Endothelial cell (in vitro differentiated cells): ENCODE measurements at regions not wholly inside any gene's neighbourhood (a gene's known extent, or its start where the extent isn't known, plus 50 kb on each side); places are given as distances from the start of the nearest gene placed in this dataset.

Experiments
- DNase-seq: peaks from one replicate; pipeline ENCODE4 v3.0.0; 2021; ENCODE audit warnings: low spot score
- H3K27ac Mint-ChIP-seq: one replicate; pipeline ENCODE4 v1.8.0; 2021; ENCODE audit warnings: mixed read lengths, inconsistent platforms; ENCODE audit not compliant: unreplicated experiment
- H3K27me3 Mint-ChIP-seq: one replicate; pipeline ENCODE4 v1.8.0; 2021; ENCODE audit warnings: mild to moderate bottlenecking, moderate library complexity, mixed read lengths, inconsistent platforms; ENCODE audit not compliant: unreplicated experiment
- H3K36me3 Mint-ChIP-seq: one replicate; pipeline ENCODE4 v1.8.0; 2021; ENCODE audit warnings: mild to moderate bottlenecking, low read depth, mixed read lengths, inconsistent platforms; ENCODE audit not compliant: unreplicated experiment
- H3K4me1 Mint-ChIP-seq: one replicate; pipeline ENCODE4 v1.8.0; 2021; ENCODE audit warnings: mild to moderate bottlenecking, mixed read lengths, inconsistent platforms; ENCODE audit not compliant: unreplicated experiment
- H3K4me3 Mint-ChIP-seq: one replicate; pipeline ENCODE4 v1.8.0; 2021; ENCODE audit warnings: mild to moderate bottlenecking, mixed read lengths, inconsistent platforms; ENCODE audit not compliant: unreplicated experiment
- H3K9me3 Mint-ChIP-seq: one replicate; pipeline ENCODE4 v1.8.0; 2021; ENCODE audit warnings: mixed read lengths, inconsistent platforms; ENCODE audit not compliant: unreplicated experiment
- TF ChIP-seq, protein P1 (sequence below): fragments of 200-600 bp; sonication (generic); IDR thresholded peaks from one replicate; pipeline ENCODE4 v1.5.0; 2021; ENCODE audit warnings: antibody characterized with exemption; ENCODE audit not compliant: unreplicated experiment

DNA sequence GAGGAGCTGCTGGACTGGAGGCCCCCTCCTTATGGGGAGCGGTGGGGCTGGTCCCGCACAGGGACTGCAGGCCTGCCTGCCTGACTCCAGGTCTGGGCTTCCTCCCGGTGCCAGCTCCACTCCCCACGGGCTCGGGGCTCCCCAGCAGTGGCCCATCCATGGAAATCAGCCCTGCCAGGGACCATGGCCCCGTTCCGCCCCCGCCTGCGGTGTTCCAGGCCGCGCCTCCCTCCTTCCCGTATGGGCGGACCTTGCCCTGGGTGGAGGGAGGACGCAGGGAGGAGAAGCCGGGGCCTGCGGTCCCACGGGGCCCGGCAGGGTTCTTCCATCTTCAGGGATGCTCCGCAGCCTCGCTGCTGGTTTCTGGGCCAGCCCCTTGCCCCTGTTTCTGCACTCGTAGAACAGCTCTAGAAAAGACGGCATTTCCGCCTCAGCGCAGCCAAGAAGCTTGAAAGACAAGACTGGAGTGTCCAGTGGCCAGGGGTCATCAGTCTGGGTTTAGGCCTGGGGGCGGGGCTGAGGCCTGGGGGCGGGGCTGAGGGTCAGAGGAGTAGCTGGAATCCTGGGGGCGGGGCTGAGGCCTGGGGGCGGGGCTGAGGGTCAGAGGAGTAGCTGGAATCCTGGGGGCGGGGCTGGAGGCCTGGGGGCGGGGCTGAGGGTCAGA is 1330.6 kb downstream of the BRD1 start:
- H3K9me3 Mint-ChIP-seq = no peaks in the 10 kb centered on the region
- DNase-seq = no peak
- H3K4me3 Mint-ChIP-seq = no peak overlapping the region
- no peaks in the 10 kb centered on the region for H3K36me3 Mint-ChIP-seq
- TF ChIP-seq, protein P1, sequence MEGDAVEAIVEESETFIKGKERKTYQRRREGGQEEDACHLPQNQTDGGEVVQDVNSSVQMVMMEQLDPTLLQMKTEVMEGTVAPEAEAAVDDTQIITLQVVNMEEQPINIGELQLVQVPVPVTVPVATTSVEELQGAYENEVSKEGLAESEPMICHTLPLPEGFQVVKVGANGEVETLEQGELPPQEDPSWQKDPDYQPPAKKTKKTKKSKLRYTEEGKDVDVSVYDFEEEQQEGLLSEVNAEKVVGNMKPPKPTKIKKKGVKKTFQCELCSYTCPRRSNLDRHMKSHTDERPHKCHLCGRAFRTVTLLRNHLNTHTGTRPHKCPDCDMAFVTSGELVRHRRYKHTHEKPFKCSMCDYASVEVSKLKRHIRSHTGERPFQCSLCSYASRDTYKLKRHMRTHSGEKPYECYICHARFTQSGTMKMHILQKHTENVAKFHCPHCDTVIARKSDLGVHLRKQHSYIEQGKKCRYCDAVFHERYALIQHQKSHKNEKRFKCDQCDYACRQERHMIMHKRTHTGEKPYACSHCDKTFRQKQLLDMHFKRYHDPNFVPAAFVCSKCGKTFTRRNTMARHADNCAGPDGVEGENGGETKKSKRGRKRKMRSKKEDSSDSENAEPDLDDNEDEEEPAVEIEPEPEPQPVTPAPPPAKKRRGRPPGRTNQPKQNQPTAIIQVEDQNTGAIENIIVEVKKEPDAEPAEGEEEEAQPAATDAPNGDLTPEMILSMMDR = no peak
- no peak overlapping the region for H3K27ac Mint-ChIP-seq
- peaks cover 5% of the 10 kb centered on the region for H3K4me1 Mint-ChIP-seq
- peaks cover 3% of the 10 kb centered on the region for H3K27me3 Mint-ChIP-seq

DNA sequence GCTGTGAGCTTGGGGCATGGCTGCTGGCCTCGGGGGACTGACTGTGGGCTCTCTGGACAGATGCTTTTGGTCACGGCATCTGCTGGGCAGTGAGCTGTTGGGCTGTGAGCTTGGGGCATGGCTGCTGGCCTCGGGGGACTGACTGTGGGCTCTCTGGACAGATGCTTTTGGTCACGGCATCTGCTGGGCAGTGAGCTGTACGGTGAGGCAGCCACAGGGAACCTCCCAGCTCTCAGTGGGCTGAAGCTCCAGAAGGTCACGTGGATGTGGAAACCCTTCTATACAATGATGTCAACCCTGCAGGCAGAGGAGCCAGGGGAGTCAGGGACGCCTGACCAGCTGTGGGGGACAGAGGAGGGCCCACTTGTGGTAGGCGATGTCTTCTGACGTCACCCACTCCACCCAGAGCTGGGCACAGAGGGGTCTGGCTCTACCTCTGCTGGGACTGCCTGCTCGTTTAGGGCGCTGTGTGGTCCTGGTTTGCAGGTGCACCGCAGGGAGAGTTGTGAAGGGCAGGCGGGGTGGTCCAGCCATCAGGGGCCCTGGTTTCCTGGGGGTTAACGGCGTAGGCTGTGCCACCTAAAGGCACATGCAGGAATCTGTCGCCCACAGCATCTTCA is 1331.3 kb downstream of the BRD1 start:
- Mint-ChIP-seq H3K9me3 (no peaks in the 10 kb centered on the region), H3K4me3 (no peak overlapping the region), H3K4me1 (peaks cover 7% of the 10 kb centered on the region), H3K36me3 (no peaks in the 10 kb centered on the region), H3K27ac (no peak overlapping the region), H3K27me3 (peaks cover 8% of the 10 kb centered on the region)
- DNase-seq = no peak
- TF ChIP-seq, protein P1 = no peak

DNA sequence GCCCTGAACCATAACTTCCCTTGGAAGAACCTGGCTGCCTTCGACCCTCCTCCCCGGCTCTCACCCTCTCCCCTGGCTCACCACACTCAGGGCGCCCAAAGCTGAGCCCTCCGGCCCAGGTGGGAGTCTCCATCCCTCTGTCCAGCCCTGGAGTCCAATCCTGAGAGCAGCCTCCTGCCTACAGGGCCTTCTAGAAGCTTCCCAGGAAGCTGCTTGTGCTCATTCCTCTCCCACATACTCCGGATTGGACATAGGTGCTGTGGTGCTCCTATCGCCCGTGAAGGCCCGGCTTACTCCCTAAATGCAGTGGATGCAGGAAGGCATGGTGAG is 1332.0 kb downstream of the BRD1 start:
- H3K4me1 Mint-ChIP-seq = peaks cover 10% of the 10 kb centered on the region
- TF ChIP-seq, protein P1 = no peak
- DNase-seq = no peak
- no peak overlapping the region for H3K4me3 Mint-ChIP-seq
- H3K27ac Mint-ChIP-seq = no peak overlapping the region
- H3K27me3 Mint-ChIP-seq = peaks cover 8% of the 10 kb centered on the region
- H3K36me3 Mint-ChIP-seq = no peaks in the 10 kb centered on the region
- H3K9me3 Mint-ChIP-seq = no peaks in the 10 kb centered on the region

DNA sequence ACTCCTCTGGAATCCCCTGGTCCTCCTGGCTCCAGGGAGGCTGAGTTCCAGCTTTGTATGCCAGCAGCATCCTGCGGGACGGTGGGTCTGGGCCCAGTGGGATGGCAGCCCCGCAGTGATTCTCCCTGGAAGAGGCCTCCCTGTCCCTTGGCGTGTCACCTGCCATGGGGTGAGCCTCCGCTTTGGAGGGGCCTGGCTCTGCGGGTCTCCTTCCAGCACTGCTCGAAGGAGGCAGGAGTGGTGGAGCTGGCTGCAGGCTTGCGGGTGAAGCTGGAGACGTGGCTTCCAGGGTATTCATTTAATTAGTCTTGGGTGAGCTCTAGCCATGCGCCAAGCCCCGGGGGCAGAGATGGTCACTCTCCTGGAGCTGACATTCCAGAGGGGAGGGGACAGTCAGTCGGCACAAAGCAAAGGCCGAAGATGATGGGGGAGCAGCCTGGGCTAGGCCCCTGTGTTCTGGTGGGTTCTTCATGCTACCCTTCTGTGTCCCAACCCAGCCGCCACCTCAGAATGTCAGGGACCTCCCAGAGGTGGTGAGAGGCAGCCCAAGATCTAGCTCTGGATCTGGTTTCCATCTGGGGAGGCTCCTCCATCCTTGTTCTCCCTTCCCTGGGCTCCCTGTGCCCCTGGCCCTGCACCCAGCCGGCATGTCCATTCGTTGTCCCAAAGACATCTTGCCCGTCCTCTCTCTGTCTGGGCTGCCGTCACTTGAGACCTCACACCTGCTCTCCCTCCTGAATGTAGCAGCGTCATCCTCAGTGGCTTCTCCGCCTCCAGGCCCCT is 1332.5 kb downstream of the BRD1 start:
- H3K4me3 Mint-ChIP-seq = no peak overlapping the region
- H3K9me3 Mint-ChIP-seq = no peaks in the 10 kb centered on the region
- no peak overlapping the region for H3K27ac Mint-ChIP-seq
- H3K36me3 Mint-ChIP-seq = no peaks in the 10 kb centered on the region
- no peak for DNase-seq
- TF ChIP-seq, protein P1 = no peak
- peaks cover 10% of the 10 kb centered on the region for H3K4me1 Mint-ChIP-seq
- peaks cover 8% of the 10 kb centered on the region for H3K27me3 Mint-ChIP-seq
